GM18520 (cell line): ENCODE measurements at regions not wholly inside any gene's neighbourhood (a gene's known extent, or its start where the extent isn't known, plus 50 kb on each side); places are given as distances from the start of the nearest gene placed in this dataset.

Experiments used
- ATAC-seq: cut with Tn5 transposase; IDR thresholded peaks from one replicate; pipeline ENCODE4 v1.9.1; 2021; ENCODE audit not compliant: unreplicated experiment

GRCh38 chr1:4010814-4011605 lies 110.9 kb upstream of the C1orf174 start:
- no peak for ATAC-seq

- ATAC-seq = no peak
Observed at GRCh38 chr1:4016351-4017130, 116.5 kb upstream of the C1orf174 start.

GRCh38 chr1:4017636-4018365 lies 117.7 kb upstream of the C1orf174 start:
- no peak for ATAC-seq

- ATAC-seq = no peak
Observed at GRCh38 chr1:4018466-4019146, 118.5 kb upstream of the C1orf174 start.

- no peak for ATAC-seq
Observed at GRCh38 chr1:4019147-4019521, 119.1 kb upstream of the C1orf174 start.

GRCh38 chr1:4019606-4020331 lies 119.7 kb upstream of the C1orf174 start:
- ATAC-seq = no peak

- ATAC-seq = no peak
Observed at GRCh38 chr1:4020449-4020848, 120.4 kb upstream of the C1orf174 start.

GRCh38 chr1:4021136-4021973 lies 121.3 kb upstream of the C1orf174 start:
- ATAC-seq = no peak

- no peak for ATAC-seq
Observed at GRCh38 chr1:4021974-4022268, 121.8 kb upstream of the C1orf174 start.

- no peak for ATAC-seq
Observed at GRCh38 chr1:4022715-4023114, 122.6 kb upstream of the C1orf174 start.

- ATAC-seq = no peak
Observed at GRCh38 chr1:4023678-4024077, 123.6 kb upstream of the C1orf174 start.

GRCh38 chr1:4024811-4025210 lies 124.7 kb upstream of the C1orf174 start:
- no peak for ATAC-seq

GRCh38 chr1:4025752-4026151 lies 125.7 kb upstream of the C1orf174 start:
- ATAC-seq = no peak

- ATAC-seq = no peak
Observed at GRCh38 chr1:4027008-4027407, 126.9 kb upstream of the C1orf174 start.

GRCh38 chr1:4027492-4028138 lies 127.5 kb upstream of the C1orf174 start:
- no peak for ATAC-seq

- no peak for ATAC-seq
Observed at GRCh38 chr1:4028139-4028501, 128.0 kb upstream of the C1orf174 start.

GRCh38 chr1:4029376-4029775 lies 129.3 kb upstream of the C1orf174 start:
- no peak for ATAC-seq

- no peak for ATAC-seq
Observed at GRCh38 chr1:4032571-4032970, 132.5 kb upstream of the C1orf174 start.

GRCh38 chr1:4033129-4033676 lies 133.1 kb upstream of the C1orf174 start:
- ATAC-seq = no peak
